ENCODE measurements at regions not wholly inside any gene's neighbourhood (a gene's known extent, or its start where the extent isn't known, plus 50 kb on each side); places are given as distances from the start of the nearest gene placed in this dataset.

DNA sequence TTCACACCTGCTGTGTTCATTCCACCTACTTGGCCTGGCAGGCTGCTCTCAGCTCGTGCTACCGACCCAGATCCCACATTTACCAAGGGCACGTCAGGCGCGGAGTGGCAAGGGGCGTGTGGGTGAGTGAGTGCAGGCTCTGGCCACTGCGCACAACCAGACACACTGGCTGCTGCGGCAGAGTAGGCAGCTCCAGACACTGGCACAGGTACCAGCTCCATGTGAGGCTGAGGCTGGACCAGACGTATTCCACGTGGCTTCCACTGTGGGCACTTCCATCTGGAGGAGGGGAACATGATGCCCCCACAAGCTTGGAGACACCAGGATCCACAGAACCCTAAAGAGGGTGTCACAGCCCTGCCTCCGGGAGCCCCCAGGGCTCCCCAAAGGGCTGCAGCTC, 74.6 kb upstream of the ZNF804A start:
- no peaks in the 10 kb centered on the region for H3K27me3 ChIP-seq (ENCODE audit: control insufficient read depth in 1 of 2, insufficient read depth in 2 of 2, low read length in 2 of 2)
- Mint-ChIP-seq H3K4me3 (no peak overlapping the region), H3K9me3 (peaks cover 5% of the 10 kb centered on the region), H3K36me3 (ENCODE audit: low read depth) (no peaks in the 10 kb centered on the region), H3K27me3 (no peaks in the 10 kb centered on the region), H3K27ac (no peak overlapping the region), H3K4me1 (ENCODE audit: low read depth) (no peaks in the 10 kb centered on the region)
- ATAC-seq (ENCODE audit: poor library complexity) (no peak), DNase-seq (no peak)
- ChIA-PET POLR2A (no interaction called here), CTCF (no interaction called here)
- peaks cover 10 to 20% of the 10 kb centered on the region in 2 experiments for H3K9me3 ChIP-seq (ENCODE audit: control insufficient read depth in 1 of 2, insufficient read depth in 1 of 2, low read length in 2 of 2)
- H3K4me1 ChIP-seq (ENCODE audit: insufficient read depth, low read length): no peaks in the 10 kb centered on the region
- H3K36me3 ChIP-seq (ENCODE audit: insufficient read depth, low read length): no peaks in the 10 kb centered on the region
- intact Hi-C loops (cut with DNase I, micrococcal nuclease): no loop called here
- no peak overlapping the region for H3K4me3 ChIP-seq (ENCODE audit: low read length)
- H3K27ac ChIP-seq (ENCODE audit: low read depth in 1 of 2, low read length in 2 of 2): no peak overlapping the region
- TF ChIP-seq CTCF (IDR thresholded peaks at IDR 0.05): no peak

GRCh38 chr2:184524551-184525382, 73.6 kb upstream of the ZNF804A start:
- Mint-ChIP-seq H3K9me3 (peaks cover 5% of the 10 kb centered on the region), H3K36me3 (ENCODE audit: low read depth) (no peaks in the 10 kb centered on the region), H3K27me3 (no peaks in the 10 kb centered on the region), H3K4me3 (no peak overlapping the region), H3K4me1 (ENCODE audit: low read depth) (no peaks in the 10 kb centered on the region), H3K27ac (no peak overlapping the region)
- CTCF ChIA-PET: no interaction called here
- Histone ChIP-seq H3K27me3 (ENCODE audit: control insufficient read depth in 1 of 2, insufficient read depth in 2 of 2, low read length in 2 of 2) (no peaks in the 10 kb centered on the region), H3K9me3 (ENCODE audit: control insufficient read depth in 1 of 2, insufficient read depth in 1 of 2, low read length in 2 of 2) (peaks cover 13 to 20% of the 10 kb centered on the region in 2 experiments), H3K4me3 (ENCODE audit: low read length) (no peak overlapping the region), H3K27ac (ENCODE audit: low read depth in 1 of 2, low read length in 2 of 2) (no peak overlapping the region), H3K36me3 (ENCODE audit: insufficient read depth, low read length) (no peaks in the 10 kb centered on the region), H3K4me1 (ENCODE audit: insufficient read depth, low read length) (no peaks in the 10 kb centered on the region)
- DNase-seq (no peak), ATAC-seq (ENCODE audit: poor library complexity) (no peak)
- intact Hi-C loops (cut with DNase I, micrococcal nuclease): no loop called here
- no peak for TF ChIP-seq CTCF (IDR thresholded peaks at IDR 0.05)
- POLR2A ChIA-PET: no interaction called here

DNA sequence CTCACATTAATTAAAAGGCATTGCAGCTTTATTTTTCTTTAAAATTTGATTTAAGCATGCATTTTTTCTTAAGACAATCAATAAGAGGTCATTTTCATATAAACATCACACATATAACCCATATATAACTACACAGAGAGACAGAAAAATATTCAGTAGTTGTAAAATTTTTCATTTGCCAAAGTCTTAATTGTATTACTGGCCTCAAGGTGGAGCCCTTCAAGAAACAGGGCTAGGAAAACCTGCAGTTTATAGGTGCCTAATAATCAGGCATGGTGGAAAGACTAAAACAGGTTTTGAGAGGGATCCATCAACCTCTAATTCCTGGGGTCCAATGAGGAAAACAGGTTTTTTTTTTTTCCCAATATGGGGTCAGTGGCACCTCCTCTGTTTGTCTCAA, 71.3 kb upstream of the ZNF804A start:
- intact Hi-C loops (cut with DNase I, micrococcal nuclease): no loop called here
- H3K9me3 ChIP-seq (ENCODE audit: control insufficient read depth in 1 of 2, insufficient read depth in 1 of 2, low read length in 2 of 2): peaks cover 17 to 33% of the 10 kb centered on the region in 2 experiments
- Mint-ChIP-seq H3K9me3 (peaks cover 5% of the 10 kb centered on the region), H3K4me1 (ENCODE audit: low read depth) (no peaks in the 10 kb centered on the region), H3K4me3 (no peak overlapping the region), H3K36me3 (ENCODE audit: low read depth) (no peaks in the 10 kb centered on the region), H3K27me3 (no peaks in the 10 kb centered on the region), H3K27ac (no peak overlapping the region)
- no peaks in the 10 kb centered on the region for H3K4me1 ChIP-seq (ENCODE audit: insufficient read depth, low read length)
- H3K4me3 ChIP-seq (ENCODE audit: low read length): no peak overlapping the region
- H3K27me3 ChIP-seq (ENCODE audit: control insufficient read depth in 1 of 2, insufficient read depth in 2 of 2, low read length in 2 of 2): no peaks in the 10 kb centered on the region
- no peak for ATAC-seq (ENCODE audit: poor library complexity)
- no peak overlapping the region for H3K27ac ChIP-seq (ENCODE audit: low read depth in 1 of 2, low read length in 2 of 2)
- H3K36me3 ChIP-seq (ENCODE audit: insufficient read depth, low read length): no peaks in the 10 kb centered on the region
- CTCF ChIA-PET: no interaction called here
- TF ChIP-seq CTCF (IDR thresholded peaks at IDR 0.05): no peak
- POLR2A ChIA-PET: no interaction called here
- DNase-seq: no peak
